NCI-H2196 treated with DMSO at 0.1 percent for 48 hours (cell line): ENCODE measurements at regions not wholly inside any gene's neighbourhood (a gene's known extent, or its start where the extent isn't known, plus 50 kb on each side); places are given as distances from the start of the nearest gene placed in this dataset.

ENCODE experiments used
- DNase-seq: peaks from one replicate; lab custom pipeline; 2025; ENCODE audit not compliant: unreplicated experiment; lab: John Stamatoyannopoulos, UW

GRCh38 chr1:55951291-55951690, 628.1 kb downstream of the PLPP3 start:
- DNase-seq = no peak

- no peak for DNase-seq
Measured at GRCh38 chr1:55947446-55947845, 631.9 kb downstream of the PLPP3 start.

DNA sequence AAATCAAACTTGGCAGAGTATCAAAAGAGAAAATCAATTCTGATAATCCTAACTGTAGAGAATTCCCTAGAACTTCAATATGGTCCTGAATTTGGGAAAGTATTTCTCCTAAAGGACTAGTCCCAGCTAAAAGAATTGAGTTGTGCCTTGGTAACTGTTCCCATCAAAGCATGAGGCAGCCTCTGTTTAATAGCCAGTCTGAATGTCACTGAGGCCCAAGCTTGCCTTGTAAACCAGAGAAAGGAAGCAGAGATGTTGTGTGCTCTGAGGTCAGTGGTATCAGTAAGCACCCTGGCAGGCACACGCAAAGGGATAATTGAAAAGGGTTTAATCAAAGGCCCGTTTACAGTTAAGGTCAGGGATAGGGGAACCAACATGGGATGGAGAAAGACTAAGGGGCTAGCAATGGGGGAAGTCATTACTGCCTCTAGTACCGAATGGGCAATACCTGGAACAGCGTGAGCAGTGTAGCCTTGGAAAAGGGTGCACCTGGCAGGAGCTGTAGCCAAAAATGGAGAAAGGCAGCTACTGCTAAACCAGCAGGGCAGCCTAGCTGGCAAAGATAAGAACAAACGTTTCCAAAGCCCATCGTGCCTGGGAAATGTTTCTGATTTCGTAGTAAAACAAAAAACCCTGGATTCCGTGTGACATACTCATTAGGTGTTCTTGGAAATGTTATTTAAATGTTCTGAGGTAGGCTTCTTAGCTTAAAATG, 635.5 kb downstream of the PLPP3 start:
- DNase-seq = no peak

DNA sequence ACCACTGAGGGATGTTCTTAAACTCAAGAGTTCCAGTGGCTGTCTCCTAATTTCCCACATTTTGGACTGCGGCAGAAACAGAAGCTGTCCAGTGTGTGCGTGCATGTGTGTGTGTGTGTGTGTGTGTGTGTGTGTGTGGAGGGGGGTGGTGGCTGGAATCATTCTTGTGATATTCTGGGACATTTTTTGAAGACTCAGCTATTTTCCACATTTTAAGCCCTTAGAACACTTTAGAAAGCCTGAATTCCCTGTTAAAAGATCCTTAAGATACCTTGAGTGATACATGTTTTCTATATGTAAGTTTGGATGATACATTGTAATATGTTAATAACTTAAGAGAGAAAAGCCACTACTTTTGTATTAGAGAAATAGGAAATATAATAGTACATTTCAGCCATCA, 636.4 kb downstream of the PLPP3 start:
- DNase-seq = no peak

- no peak for DNase-seq
Measured at GRCh38 chr1:55939866-55940265, 639.5 kb downstream of the PLPP3 start.

DNA sequence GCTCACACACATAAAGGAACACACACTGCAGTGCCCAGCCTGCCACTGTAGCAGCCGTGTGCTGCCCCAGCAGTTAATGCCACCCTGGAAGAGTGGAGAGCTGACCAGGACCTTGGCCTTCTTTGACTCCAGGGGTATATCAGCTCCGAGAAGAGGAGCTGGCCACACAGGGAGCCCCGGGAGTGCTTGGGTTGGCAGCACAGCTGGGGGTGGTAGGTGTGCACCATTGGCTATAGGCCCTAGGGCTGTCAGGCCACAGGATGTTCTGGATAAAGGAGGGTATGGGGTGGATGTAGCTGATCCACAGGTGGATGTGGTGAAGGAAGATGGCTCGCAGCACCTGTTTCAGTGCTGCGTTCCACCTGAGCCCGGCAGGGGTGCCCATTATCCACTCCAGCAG, 640.5 kb downstream of the PLPP3 start:
- DNase-seq = no peak

GRCh38 chr1:55938376-55938850, 641.0 kb downstream of the PLPP3 start:
- DNase-seq = no peak

- no peak for DNase-seq
Measured at GRCh38 chr1:55937840-55938375, 641.5 kb downstream of the PLPP3 start.

DNA sequence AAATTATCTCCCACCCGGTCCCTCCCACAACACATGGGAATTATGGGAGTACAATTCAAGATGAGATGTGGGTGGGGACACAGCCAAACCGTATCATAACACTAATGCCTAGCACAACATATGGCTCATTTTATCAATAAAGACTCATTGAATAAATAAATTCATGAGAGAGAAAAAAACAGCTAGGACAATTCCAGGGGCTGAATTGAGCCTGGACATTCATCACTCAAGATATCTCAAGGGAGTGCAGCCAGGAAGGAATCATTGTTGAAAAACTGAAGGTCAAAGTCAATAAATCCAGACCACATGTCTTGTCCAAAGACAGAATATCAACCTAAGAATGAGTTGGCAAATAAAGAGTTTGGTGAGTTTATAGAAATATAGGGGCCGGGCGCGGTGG, 644.1 kb downstream of the PLPP3 start:
- DNase-seq = no peak

- no peak for DNase-seq
Measured at GRCh38 chr1:55932402-55932801, 647.0 kb downstream of the PLPP3 start.

- DNase-seq = no peak
Measured at GRCh38 chr1:55931081-55931940, 648.1 kb downstream of the PLPP3 start.

DNA sequence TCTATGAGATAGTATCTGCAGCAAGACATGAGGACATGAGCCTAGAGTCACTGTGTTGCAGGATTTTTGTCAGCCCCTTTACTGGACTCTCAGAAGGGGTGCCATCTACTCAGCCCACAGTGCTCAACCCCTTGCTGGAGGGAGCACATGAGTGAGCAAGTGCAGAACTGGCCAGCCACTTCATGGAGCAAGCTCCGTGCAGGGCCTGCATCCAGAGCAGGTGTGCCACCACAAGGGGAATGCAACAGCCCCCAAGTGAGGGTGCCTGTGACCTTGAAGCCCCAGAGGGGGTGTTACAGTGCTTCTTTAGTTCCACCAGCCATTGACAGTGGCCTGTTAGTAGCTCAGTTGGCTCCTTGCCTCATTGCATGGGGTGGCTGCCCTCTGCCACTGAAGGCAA, 649.7 kb downstream of the PLPP3 start:
- DNase-seq = no peak

DNA sequence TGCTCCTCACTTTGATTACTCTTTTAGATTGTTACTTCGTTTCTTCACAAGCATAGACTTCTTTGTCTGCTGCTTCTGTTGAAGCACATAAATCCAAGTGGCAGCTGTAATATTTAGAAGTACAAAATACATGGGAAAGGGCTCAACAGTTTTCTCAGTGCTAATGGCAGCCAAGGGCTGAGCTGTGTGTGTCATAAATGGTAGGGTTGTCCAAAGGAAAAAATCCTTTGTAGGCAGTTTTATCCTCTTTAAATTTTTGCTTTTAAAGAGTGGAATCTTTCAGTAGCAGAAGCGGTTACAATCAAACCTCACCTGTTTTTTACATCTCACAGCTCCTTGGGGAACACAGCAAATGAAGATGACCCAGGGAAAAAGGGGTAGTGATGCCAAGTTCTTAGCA, 650.8 kb downstream of the PLPP3 start:
- DNase-seq = no peak

GRCh38 chr1:55927702-55928290, 651.6 kb downstream of the PLPP3 start:
- no peak for DNase-seq

GRCh38 chr1:55926906-55927471, 652.4 kb downstream of the PLPP3 start:
- DNase-seq = no peak

- no peak for DNase-seq
Measured at GRCh38 chr1:55916907-55917306, 662.5 kb downstream of the PLPP3 start.

- no peak for DNase-seq
Measured at GRCh38 chr1:55916481-55916880, 662.9 kb downstream of the PLPP3 start.

DNA sequence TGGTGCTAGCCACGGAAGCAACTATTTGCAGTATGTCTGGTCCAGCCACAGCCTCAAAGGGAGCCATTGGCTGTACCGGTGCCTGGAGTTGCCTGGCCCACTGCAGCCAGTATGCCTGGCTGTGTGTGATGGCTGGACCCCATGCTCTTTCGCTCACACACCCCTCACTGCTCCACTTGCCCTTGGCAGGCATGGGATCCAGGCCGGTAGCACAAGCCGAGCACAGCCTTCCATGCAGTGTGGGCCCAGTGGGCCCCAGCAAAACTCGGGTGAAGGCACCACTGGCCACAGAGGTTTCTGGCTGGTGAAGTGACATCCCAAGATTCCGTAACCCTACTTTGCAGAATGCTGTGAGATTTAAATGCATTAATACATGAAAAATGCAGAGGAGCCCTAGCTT, 665.8 kb downstream of the PLPP3 start:
- DNase-seq = no peak

GRCh38 chr1:55912438-55912837, 666.9 kb downstream of the PLPP3 start:
- DNase-seq = no peak

DNA sequence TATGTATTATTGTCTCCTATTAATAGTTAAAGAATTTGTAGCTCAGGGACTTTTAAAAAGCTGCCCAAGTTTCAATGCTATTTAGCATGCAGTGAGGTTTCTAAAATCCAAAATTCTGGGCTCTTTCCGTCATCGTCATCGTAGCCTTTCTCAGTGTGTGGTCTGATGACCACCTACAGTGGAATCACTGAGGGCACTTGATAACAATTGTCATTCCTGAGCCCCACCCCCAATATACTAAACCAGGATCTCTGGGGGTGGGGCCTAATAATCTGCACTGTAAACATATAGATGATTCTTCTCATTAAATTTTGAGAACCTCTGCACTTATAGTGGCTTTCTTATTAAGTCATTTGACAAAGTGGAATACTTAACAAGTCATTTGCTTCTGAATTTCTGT, 674.8 kb downstream of the PLPP3 start:
- no peak for DNase-seq

DNA sequence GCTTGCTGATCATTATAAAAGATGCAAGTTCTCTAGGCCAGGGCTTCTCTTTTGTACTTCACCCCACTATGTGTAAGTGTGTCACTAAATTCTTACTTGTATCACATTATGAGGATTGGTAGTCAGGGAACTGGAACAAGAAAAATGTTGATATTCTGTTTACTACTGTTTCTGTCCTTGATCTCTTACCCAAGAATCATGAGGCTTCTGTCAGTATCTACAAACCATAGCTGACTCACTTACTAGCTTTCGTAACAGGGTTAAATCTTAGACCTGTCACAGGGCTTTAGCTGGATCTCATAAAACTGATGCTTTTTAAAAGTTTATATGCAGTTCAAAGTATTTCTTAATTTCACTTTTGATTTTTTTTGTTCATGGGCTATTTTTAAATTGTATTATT, 681.2 kb downstream of the PLPP3 start:
- DNase-seq = no peak
